LNCAP (cell line): ENCODE measurements at regions not wholly inside any gene's neighbourhood (a gene's known extent, or its start where the extent isn't known, plus 50 kb on each side); places are given as distances from the start of the nearest gene placed in this dataset.

Experiments used
- CTCF ChIP-seq: fragments of 450-650 bp; IDR thresholded peaks from 2 replicates; pipeline ENCODE4 v1.5.1; 2017; ENCODE audit warnings: mild to moderate bottlenecking

- TF ChIP-seq CTCF: no peak
These were observed 114.2 kb downstream of the NAB1 start for GRCh38 chr2:190763100-190763499.

GRCh38 chr2:190763901-190764514, 115.1 kb downstream of the NAB1 start:
- no peak for TF ChIP-seq CTCF

GRCh38 chr2:190765386-190766173, 115.0 kb upstream of the GLS start:
- no peak for TF ChIP-seq CTCF

- TF ChIP-seq CTCF: no peak
These were observed 114.4 kb upstream of the GLS start for GRCh38 chr2:190766174-190766572.

GRCh38 chr2:190766595-190766994, 114.0 kb upstream of the GLS start:
- TF ChIP-seq CTCF: no peak

- TF ChIP-seq CTCF: no peak
These were observed 112.8 kb upstream of the GLS start for GRCh38 chr2:190767821-190768220.

GRCh38 chr2:190769258-190769657, 111.4 kb upstream of the GLS start:
- no peak for TF ChIP-seq CTCF
